GM19397 (cell line): ENCODE measurements at regions not wholly inside any gene's neighbourhood (a gene's known extent, or its start where the extent isn't known, plus 50 kb on each side); places are given as distances from the start of the nearest gene placed in this dataset.

Source experiments
- ATAC-seq: cut with Tn5 transposase; IDR thresholded peaks from one replicate; pipeline ENCODE4 v1.9.1; 2021; ENCODE audit warnings: mild to moderate bottlenecking, moderate library complexity; ENCODE audit not compliant: unreplicated experiment

GRCh38 chr5:164636456-164636855, 1131.0 kb downstream of the MAT2B start:
- ATAC-seq = no peak

- ATAC-seq = no peak
Measured at GRCh38 chr5:164637931-164638521, 1132.6 kb downstream of the MAT2B start.

DNA sequence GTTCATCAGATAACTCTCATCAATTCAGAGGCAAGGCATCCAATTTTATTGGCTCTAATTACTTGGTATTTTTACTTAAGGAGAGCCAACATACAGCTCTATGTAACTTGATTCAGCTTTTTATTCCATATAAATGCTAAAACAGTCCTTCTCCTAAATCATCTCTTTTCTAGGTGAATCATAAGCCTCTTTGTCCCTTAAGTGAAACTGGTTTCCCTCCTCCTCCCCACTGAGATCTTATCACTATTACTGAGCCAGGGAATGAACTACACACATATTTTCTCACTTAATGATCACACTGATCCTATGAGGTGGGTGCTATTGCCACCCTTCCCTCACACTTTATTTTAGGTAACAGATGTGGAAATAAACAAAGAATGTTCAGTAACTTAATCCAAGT, 1143.8 kb downstream of the MAT2B start:
- ATAC-seq = no peak

DNA sequence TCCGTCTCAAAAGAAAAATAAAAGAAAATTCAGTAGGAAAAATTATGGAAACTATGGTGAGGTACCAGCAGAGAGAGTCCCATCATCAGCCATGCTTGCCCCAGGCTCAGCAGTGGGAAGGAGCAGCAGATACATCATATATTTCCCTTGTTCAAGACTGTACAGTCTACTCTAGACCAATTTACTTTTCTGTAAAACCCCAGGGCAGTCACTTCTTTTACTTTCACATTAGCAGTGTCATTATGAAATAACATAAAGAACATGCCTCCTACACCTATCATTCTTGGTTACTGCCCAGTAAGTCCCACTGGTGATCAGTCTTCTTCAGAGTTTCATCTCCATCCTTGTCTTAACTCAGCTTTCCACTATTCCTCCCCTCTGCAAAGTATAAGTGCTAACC, 1145.0 kb downstream of the MAT2B start:
- no peak for ATAC-seq

DNA sequence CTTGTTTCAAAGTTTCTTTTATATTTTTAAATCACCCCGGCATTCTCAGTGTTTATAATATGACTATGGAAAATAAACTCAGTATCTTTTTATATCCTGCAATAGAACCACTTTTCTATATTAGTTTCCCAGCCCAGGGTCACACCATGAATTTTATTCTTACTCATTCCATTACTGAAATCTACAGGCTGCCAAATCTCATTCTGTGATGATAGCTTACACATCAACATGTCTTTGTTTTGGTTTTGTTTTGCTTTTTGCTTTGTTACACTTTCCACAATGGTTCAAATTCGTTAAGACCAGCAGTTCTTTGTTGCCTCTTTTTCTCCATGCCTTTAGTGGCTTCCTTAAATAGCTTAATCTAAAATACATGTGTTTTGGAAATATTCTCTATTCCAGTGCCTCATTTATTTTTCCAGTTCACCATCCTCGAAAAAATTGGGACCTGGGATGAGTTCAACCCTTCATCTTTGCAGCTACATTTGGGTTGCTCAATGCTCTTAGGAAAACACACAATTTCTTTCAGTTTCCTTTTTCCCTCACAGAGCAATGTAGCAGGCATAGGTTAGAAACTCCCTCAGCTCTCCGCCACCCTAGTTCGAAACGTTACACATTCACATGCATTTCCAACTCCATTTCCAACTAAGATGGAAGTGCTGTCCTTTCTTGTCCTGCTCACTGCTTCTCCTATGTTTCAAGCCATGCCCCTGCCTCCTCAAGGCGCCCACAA, 1146.3 kb downstream of the MAT2B start:
- no peak for ATAC-seq

- no peak for ATAC-seq
Measured at GRCh38 chr5:164652276-164652660, 1146.8 kb downstream of the MAT2B start.

DNA sequence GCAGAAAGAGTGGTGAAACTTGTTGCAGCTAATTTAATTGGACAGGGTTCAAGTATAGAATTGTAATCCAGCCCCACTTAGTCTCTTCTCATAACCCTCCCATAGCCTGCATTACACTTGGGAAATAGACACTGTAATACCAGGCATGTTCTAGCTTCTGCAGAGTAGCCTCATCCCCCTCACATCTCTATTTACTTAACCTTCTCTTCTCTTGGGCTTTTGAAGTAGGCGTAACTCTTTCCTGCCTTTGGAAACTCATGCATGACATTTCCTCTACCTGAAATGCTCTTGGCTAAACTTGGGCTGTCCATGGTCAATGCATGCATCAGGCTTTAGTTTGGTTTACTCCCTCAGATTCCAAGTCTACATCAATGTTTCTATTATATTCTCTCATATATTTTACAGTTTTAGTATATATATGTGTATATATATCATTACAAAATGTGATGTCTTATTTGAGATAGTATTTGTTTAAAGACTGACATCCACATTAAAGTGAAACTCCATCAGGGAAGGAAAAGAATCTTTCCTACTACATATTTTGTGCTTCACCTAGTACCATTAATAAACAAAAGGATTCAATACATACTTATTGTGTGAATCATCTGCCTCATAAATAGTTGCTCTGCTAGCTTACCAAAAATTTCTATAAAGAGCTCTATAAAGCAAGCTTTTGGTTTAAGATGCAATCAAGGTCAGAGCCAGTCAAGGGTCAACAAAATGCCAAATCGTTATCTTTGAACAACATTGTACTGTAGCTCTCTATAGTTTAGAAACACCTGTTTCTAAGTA, 1158.0 kb downstream of the MAT2B start:
- ATAC-seq = no peak

DNA sequence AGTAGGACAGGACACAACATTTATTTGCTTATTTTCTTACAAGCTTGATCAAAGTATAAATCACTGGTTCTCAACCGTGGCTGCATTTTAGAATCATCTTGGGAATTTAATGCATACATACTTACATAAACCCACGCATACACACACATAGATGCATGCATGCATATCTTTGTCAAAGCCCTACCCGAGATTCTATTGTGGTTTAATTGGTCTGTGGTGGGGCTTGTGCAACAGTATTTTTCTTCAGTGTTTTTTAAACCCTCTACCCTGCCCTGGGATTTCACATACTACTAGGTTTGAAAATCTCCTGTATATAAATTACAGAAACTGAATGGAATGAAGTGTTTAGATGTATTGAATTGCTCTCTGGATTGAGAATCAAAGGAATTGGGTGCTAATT, 1166.2 kb downstream of the MAT2B start:
- no peak for ATAC-seq

DNA sequence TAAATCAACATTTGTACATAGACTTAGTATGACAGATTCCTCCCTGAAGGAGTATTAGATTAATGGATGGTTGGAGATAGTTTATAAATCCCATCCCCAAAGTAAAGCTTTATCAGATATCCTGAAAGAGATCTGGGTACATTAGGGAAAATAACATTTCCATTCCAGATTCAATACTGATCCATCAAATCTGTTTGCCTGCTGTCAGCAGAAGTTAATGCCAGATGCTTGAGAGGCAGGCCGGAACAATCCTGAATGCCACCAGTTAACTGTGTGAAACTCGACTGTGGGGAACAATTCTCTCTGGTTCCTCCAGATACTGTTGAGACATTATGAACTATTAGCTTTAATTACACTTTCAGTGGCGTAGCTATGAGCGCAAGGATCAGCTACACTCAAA, 1166.8 kb downstream of the MAT2B start:
- ATAC-seq = no peak

DNA sequence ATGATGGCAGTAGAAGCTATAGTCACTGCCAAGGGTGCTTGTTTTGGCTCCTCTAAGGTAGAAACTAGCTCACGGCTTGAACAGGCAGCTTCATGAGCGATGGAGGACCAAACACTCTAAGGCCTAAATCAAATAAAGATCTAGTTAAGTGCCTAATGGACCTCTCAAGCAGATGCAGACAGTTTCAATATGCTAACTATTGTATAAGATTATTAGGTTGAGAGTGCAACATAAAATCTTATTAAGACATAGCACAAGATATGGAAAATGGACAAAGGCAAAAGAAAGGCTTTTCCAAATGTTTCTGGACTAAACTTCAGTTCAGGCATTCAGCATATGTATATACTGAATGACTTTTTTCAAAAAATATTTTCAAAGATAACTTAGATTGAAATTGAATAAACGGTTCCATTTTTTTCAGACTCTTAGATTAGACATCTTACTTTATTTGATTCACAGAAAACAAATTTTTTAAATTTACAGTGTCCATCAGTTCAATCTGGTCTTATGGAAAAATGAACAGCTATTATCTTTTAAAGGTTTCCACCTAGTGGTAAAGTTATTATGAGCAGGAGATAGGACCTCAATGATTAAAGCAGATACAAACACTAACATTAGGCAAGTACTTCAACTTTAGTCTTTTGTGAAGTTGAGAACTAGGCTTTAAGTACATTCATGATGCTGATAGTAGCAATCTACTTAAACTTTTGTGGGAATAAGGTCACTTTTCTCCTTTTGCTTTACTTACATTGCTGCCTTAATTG, 1167.7 kb downstream of the MAT2B start:
- no peak for ATAC-seq

GRCh38 chr5:164679461-164679860, 1174.0 kb downstream of the MAT2B start:
- ATAC-seq = no peak

DNA sequence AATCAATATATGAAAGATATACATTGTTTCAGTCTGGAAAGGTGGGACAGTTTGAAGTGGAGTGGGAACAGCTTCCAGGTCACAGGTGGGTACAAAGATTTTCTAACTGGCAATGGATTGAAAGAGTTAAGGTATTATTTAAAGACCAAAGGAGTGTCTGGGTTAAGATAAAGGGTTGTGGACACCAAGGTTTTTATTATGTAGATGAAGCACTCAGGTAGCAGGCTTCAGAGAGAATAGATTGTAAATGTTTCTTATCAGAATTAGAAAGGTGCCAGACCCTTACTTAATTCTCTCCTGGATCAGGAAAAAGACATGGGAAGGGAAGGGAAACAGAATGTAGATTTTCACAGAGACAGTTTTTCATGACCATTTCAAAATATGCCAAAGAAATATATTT, 1174.8 kb downstream of the MAT2B start:
- ATAC-seq = no peak

DNA sequence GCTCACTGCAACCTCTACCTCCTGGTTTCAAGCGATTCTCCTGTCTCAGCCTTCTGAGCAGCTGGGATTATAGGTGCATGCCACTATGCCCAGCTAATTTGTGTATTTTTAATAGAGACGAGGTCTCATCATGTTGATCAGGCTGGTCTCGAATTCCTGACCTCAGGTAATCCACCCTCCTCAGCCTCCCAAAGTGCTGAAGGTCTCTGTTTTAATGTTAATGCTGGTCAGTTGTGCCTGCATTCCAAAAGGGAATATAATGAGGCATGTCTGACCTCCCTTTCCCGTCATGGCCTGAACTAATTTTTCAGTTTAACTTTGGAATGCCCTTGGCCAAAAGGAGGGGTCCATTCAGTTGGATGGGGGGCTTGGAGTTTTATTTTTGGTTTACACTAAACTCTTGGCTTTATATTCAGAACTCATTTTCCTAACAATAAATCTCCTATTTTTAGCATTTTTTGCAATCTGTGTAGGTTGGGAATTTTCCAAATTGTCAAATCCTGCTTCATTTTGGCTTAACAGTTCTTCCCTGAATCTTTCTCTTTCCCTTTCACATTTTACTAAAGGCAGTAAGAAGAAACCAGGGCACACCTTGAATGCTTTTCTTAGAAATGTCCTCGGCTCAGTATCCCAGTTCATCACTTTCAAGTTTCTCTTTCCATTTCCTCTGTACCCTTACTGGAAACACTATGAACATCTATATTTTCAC, 1175.5 kb downstream of the MAT2B start:
- no peak for ATAC-seq

DNA sequence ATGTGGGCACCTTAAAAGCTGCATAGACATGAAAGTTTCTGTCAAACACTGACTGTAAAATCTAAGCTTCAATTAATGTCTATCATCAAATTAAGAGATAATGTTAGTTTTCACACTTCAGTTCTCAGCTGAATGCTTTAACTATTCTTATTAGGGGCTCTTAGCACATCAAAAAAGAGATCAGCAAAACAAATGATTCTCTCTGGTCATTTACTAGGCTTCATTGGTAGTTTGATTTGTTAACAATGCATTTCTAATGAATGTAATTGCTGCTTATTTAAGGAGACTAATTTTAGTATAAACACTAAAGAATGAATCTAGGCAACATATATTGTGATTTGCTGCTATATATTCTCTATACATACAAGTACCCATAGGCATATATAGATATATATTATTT, 1182.0 kb downstream of the MAT2B start:
- no peak for ATAC-seq

- no peak for ATAC-seq
Measured at GRCh38 chr5:164688437-164688836, 1183.0 kb downstream of the MAT2B start.

- no peak for ATAC-seq
Measured at GRCh38 chr5:164708831-164709230, 1203.4 kb downstream of the MAT2B start.

- no peak for ATAC-seq
Measured at GRCh38 chr5:164713682-164714081, 1208.3 kb downstream of the MAT2B start.

DNA sequence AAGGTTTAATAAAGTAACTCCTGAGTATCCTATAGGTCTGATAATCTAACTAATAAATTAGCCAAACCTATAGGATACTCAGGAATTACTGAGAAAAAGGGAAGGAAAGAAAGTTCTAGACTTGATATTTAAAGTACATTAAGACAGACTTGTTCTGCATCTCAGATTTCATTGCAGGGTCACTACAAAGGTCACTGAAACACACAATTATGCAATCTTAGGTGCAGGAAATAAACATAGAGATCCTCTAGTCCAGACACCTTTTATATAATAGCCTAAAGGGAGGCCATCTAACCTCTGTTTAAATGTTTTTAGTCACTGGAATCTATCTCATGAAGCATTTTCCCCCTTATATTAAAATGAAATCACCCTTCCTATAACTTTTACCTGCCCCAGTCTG, 1215.7 kb downstream of the MAT2B start:
- ATAC-seq = no peak

DNA sequence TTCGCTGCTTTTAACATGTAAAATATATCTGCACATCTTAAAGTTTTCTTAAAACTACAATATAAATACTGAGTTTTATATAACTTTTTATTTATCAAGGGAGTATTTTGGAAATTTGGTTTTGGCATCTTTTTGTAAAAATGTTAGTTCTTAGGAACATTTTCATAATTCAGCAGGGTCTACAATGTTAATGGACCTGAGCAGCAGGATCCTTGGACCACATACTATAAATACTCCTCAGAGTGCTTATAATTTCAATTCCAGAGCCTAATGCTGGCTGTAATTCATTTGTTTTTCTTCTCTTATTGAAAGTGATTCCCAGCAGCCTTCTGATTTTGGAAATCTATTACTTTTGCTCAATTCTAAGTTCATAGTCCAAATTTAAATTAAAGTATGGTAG, 1216.2 kb downstream of the MAT2B start:
- ATAC-seq = no peak

GRCh38 chr5:164722702-164723101, 1217.3 kb downstream of the MAT2B start:
- ATAC-seq = no peak

- ATAC-seq = no peak
Measured at GRCh38 chr5:164727012-164727411, 1221.6 kb downstream of the MAT2B start.
